Effector CD4-positive, alpha-beta T cell (primary cell): ENCODE measurements at regions not wholly inside any gene's neighbourhood (a gene's known extent, or its start where the extent isn't known, plus 50 kb on each side); places are given as distances from the start of the nearest gene placed in this dataset.

Source experiments
- DNase-seq: peaks from one replicate; pipeline ENCODE4 v3.0.0-alpha.2; 2020

GRCh38 chr10:24041834-24042233 lies 167.1 kb upstream of the KIAA1217 start:
- DNase-seq, result no peak

DNA sequence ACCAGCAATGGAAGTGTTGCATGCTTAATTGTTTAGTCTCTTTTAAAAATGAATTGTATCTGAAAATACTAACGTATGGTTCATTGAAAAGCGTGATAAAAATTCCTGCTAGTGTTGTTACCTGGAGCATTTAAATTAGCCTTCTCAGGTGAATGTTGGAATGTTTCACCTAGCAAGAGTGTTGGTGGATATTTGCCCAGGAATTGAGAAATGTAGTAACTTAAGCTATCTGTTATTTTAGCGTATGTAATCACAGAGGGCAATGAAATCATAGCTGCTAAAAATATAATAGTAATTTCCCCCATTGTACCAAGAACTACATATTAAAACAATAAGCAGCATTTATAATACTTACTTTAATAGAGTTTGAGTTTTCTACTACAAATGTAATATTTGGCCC lies 166.1 kb upstream of the KIAA1217 start:
- no peak for DNase-seq

DNA sequence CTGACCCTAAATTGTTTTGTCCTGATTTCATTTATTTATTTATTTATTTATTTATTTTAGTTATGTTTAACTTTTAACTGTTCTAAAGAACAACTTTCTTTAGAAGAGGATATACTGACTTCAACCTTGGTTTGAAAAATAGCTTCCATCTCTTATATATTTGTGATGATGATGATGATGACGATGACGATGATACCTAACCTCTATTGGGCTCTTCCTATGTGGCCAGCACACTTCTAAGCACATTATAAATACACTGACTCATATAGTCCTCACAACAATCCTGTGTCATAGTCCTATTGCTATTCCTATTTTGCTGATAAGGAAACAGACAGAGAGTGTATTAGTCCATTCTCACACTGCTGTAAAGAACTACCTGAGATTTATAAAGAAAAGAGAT lies 162.9 kb upstream of the KIAA1217 start:
- DNase-seq, result no peak

DNA sequence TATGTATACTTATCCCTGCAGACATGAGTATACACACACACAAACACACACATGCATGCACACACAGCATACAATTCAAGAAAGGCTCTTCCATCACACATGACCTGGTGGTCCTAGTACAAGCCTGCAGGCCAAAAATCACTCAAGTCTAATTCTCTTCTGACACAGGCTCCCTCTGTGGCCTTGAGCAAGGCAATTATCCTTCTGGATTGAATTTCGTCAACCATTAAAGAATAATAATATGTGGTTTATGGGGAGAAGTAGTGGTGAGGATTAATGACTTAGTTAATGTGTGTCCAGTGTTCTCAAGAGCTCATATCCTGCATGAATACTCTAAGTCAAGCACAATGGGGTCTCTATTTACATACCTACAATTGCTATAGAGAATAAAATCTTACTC lies 161.8 kb upstream of the KIAA1217 start:
- no peak for DNase-seq

DNA sequence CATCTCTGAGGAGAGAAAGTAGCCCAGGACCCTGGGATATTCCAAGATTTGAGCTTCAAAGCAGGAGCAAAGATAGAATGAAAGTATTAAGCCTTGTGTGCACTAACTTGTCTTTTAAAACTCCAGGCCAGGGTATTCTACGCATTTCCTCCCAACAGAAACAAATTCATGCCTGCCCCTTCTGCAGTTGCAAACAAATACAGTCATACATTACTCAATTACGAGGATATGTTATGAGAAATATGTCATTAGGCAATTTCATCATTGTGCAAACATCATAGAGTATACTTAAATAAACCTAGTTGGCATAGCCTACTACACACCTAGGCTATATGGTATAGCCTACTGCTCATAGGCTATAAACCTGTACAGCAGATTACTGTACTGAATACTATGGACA lies 154.5 kb upstream of the KIAA1217 start:
- DNase-seq, result no peak

DNA sequence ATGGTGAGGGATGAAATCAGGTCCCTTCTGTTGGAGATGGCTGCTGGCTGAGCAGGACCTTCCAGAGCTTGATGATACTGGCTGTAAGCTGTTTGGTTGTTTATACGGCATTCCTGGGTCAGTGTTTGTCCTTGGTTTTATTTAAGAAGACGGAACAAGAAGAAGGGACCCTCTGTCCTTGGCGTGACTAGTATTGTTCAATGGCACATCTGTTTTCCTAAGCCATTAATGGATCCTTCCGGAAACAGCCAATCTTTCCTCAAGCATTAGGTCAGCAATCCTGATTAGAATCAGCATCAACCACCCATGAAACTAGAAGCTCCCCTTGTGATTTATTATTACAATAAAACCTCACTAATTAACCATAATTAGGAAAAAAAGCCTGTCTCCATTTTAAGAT lies 128.7 kb upstream of the KIAA1217 start:
- no peak for DNase-seq

- DNase-seq, result no peak
These were observed 122.4 kb upstream of the KIAA1217 start for GRCh38 chr10:24086296-24087086.

- DNase-seq, result no peak
These were observed 117.7 kb upstream of the KIAA1217 start for GRCh38 chr10:24091256-24091655.

GRCh38 chr10:24096281-24096680 lies 112.7 kb upstream of the KIAA1217 start:
- no peak for DNase-seq

- DNase-seq, result no peak
These were observed 111.2 kb upstream of the KIAA1217 start for GRCh38 chr10:24097751-24098207.

GRCh38 chr10:24104895-24105294 lies 104.0 kb upstream of the KIAA1217 start:
- no peak for DNase-seq

- no peak for DNase-seq
These were observed 95.0 kb upstream of the KIAA1217 start for GRCh38 chr10:24113901-24114300.

DNA sequence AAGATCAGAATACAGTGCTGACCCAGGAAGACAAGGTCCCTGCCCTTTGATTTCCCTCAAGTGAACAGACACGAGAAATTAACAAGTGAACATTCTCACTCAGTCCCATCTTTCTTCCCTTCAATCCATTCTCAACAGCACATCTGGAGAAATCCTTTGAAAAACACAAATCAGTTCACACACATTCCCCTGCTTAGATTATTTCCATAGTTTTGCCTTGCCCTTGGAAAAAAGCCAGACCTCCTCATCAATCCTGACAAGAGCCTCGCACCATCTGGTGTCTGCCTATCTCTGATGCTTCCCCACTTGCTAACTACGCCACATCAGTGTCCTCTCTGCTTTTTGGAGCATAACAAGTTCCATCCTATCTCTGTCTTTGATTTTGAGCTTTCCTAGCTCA lies 94.4 kb upstream of the KIAA1217 start:
- no peak for DNase-seq

GRCh38 chr10:24115403-24115802 lies 93.5 kb upstream of the KIAA1217 start:
- DNase-seq, result no peak

DNA sequence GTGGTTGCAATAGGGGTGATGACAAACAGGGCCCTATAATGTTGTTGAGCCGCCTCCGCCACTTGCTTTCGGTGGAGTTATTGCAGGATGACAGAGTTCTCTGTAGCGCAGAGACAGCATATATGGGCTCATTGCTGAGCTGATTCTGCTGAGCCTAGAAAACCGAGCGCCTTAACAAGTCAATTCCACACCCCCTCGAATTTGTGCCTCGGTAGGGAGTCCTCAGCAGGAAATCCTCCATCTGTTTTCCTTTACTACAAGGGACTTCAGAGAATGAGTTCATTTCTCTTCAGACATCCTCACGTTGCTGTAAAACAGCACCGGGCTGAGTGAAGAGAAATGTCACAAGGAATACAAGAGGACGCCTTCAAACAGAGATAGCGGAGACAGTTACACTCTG lies 90.7 kb upstream of the KIAA1217 start:
- DNase-seq, result no peak

- no peak for DNase-seq
These were observed 89.0 kb upstream of the KIAA1217 start for GRCh38 chr10:24119896-24120295.

- no peak for DNase-seq
These were observed 88.3 kb upstream of the KIAA1217 start for GRCh38 chr10:24120646-24121045.

GRCh38 chr10:24127516-24127915 lies 81.4 kb upstream of the KIAA1217 start:
- DNase-seq, result no peak

- no peak for DNase-seq
These were observed 80.7 kb upstream of the KIAA1217 start for GRCh38 chr10:24128066-24128730.

GRCh38 chr10:24132741-24133140 lies 76.2 kb upstream of the KIAA1217 start:
- DNase-seq, result no peak

DNA sequence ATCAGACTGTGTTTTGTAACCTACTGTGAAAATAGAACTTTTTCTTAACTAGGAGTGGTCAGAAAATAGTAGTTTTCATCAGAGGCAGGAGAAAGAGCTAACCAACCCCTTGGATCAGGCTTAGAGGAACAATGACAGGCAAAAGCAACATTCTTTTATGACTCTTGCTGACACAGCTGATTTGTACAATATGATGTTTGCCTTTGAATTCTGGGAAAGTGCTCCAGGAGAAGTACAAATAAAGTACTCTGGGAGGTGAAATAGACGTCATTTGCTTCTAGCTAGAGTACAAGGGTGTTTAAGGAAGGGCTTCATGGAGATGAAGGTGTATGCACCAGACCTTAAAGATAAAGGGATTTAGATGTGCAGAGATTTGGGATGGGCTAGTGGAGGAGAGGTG lies 75.1 kb upstream of the KIAA1217 start:
- no peak for DNase-seq

DNA sequence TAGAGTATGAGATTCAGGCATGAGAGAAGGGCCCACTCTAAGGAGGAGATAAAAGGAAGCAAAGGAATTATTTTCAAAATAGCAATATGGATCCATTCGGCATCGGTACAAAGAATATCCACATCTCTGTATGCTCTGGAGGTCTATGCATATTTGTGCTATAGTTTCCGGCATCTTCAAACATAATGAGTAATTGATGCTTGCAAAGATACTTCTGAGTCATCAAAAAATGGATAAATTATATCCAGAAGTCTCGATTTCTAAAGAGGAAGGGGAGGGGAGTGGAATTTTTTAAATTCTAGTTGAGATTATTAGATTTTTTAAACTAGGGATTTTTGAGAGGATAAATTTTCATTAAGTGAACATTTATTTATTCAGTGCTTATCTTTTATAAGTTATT lies 72.9 kb upstream of the KIAA1217 start:
- no peak for DNase-seq

DNA sequence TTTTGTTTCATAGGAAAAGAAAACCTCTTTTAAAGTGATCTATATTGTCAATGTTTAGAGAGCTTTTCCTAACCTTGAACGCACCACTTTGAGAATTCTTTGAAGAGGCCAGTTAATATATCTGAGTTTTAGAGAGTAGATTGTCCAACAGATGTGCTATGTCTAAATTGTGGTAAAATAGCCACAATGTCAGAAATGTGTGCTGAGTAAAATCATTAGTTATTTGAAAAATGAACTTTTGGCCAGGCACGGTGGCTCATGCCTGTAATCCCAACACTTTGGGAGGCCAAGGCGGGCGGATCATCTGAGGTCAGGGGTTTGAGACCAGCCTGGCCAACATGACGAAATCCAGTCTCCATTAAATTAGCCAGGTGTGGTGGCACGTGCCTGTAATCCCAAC lies 61.6 kb upstream of the KIAA1217 start:
- DNase-seq, result no peak

GRCh38 chr10:24149640-24150039 lies 59.3 kb upstream of the KIAA1217 start:
- no peak for DNase-seq

- DNase-seq, result no peak
These were observed 58.1 kb upstream of the KIAA1217 start for GRCh38 chr10:24150853-24151252.
